ENCODE measurements at regions not wholly inside any gene's neighbourhood (a gene's known extent, or its start where the extent isn't known, plus 50 kb on each side); places are given as distances from the start of the nearest gene placed in this dataset.
"Not testable (repeated sequence)": the region's sequence is repeated elsewhere in the genome, so short reads cannot be mapped to it uniquely, and the experiment has no call there.

- TF ChIP-seq CTCF (conservative IDR thresholded peaks at IDR 0.05; ENCODE audit: low read length); EZH2phosphoT487 (IDR thresholded peaks at IDR 0.05; ENCODE audit: borderline replicate concordance): not testable (repeated sequence)
These were observed 51.6 kb upstream of the DIRAS2 start for GRCh38 chr9:90694187-90694586.
